Upper lobe of left lung (tissue), 4 donors: ENCODE measurements at regions not wholly inside any gene's neighbourhood (a gene's known extent, or its start where the extent isn't known, plus 50 kb on each side); places are given as distances from the start of the nearest gene placed in this dataset.

ENCODE experiments used
- CTCF ChIP-seq, 6 experiments: fragments of 450-650 bp in 4 of 6; fragments of 200-600 bp in 2 of 6; sonication (generic) in 2 of 6; IDR thresholded peaks; one replicate each; pipeline ENCODE4 v1.5.1; 2016 to 2019; ENCODE audit warnings: antibody characterized with exemption in 6 of 6
- POLR2A ChIP-seq, 4 donors: fragments of 450-650 bp; IDR thresholded peaks; one replicate each; pipeline ENCODE4 v1.5.1; 2016 to 2017; ENCODE audit warnings: antibody characterized with exemption in 4 of 4, mild to moderate bottlenecking in 2 of 4
- POLR2AphosphoS5 ChIP-seq, 2 donors: sonication (generic); formaldehyde crosslinking; IDR thresholded peaks; one replicate each; pipeline ENCODE4 v1.5.1; 2017; ENCODE audit warnings: antibody characterized with exemption in 2 of 2

GRCh38 chr3:193971261-193971751 lies 164.6 kb upstream of the HES1 start:
- TF ChIP-seq CTCF (IDR thresholded peaks at IDR 0.05), result no peak
- no peak for TF ChIP-seq POLR2AphosphoS5 (IDR thresholded peaks at IDR 0.05)
- TF ChIP-seq POLR2A (IDR thresholded peaks at IDR 0.05), result no peak
